ENCODE measurements at regions not wholly inside any gene's neighbourhood (a gene's known extent, or its start where the extent isn't known, plus 50 kb on each side); places are given as distances from the start of the nearest gene placed in this dataset.
"Not testable (repeated sequence)": the region's sequence is repeated elsewhere in the genome, so short reads cannot be mapped to it uniquely, and the experiment has no call there.

GRCh38 chr7:20546958-20547357 lies 68.5 kb upstream of the ABCB5 start:
- TF ChIP-seq, protein P1, sequence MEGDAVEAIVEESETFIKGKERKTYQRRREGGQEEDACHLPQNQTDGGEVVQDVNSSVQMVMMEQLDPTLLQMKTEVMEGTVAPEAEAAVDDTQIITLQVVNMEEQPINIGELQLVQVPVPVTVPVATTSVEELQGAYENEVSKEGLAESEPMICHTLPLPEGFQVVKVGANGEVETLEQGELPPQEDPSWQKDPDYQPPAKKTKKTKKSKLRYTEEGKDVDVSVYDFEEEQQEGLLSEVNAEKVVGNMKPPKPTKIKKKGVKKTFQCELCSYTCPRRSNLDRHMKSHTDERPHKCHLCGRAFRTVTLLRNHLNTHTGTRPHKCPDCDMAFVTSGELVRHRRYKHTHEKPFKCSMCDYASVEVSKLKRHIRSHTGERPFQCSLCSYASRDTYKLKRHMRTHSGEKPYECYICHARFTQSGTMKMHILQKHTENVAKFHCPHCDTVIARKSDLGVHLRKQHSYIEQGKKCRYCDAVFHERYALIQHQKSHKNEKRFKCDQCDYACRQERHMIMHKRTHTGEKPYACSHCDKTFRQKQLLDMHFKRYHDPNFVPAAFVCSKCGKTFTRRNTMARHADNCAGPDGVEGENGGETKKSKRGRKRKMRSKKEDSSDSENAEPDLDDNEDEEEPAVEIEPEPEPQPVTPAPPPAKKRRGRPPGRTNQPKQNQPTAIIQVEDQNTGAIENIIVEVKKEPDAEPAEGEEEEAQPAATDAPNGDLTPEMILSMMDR (IDR thresholded peaks at IDR 0.05), result not testable (repeated sequence)
- TF ChIP-seq POLR2A (IDR thresholded peaks at IDR 0.05), result not testable (repeated sequence)

Data from body of pancreas (tissue), 4 donors.